ENCODE measurements at regions not wholly inside any gene's neighbourhood (a gene's known extent, or its start where the extent isn't known, plus 50 kb on each side); places are given as distances from the start of the nearest gene placed in this dataset.

DNA sequence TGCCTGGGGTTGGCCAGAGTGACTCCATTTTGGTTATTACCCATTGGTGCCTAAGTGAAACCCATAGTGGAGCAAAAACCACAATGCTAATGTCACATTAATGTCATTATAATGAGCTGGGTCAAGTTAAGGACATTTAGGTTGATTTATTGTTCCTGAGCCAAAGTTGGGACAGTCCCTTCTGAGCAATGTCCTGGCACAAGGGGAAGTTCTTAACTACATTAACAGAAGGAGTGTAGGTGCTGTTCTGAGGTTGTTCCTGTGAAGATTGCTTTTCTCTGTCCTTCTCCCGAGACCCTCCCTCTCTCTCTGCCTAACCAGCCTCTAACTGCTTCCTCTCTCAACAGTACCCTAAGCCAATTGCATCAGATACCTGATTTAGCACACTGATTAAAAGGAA lies 1956.8 kb upstream of the PCDH10 start:
- no peak overlapping the region for H3K4me3 Mint-ChIP-seq
- H3K9me3 Mint-ChIP-seq = peaks cover 3% of the 10 kb centered on the region
- ATAC-seq = no peak
- H3K27ac Mint-ChIP-seq = no peak overlapping the region
- H3K27me3 Mint-ChIP-seq = no peaks in the 10 kb centered on the region
- no peak for DNase-seq
- no peaks in the 10 kb centered on the region for H3K36me3 Mint-ChIP-seq (ENCODE audit: low read depth)
- H3K4me1 Mint-ChIP-seq = no peaks in the 10 kb centered on the region

DNA sequence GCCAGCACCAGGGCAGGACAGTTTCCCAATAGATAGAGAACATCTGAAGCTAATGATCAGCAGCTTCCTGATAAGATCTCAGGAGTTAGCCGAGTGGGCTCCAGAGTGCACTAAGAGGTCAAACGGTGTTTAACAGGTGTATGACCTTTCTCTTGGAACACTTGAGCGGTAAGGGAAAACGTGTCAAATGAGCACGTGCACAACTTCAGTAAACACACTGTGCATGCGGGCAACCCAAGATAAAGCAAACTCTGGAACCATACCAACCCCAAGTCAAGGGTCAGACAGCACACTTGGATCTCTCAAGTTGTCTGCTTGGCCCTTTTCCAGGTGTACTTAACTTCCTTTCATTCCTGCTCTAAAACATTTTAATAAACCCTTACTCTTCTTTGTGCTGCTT lies 1941.5 kb upstream of the PCDH10 start:
- H3K4me1 Mint-ChIP-seq = no peaks in the 10 kb centered on the region
- no peaks in the 10 kb centered on the region for H3K9me3 Mint-ChIP-seq
- H3K27me3 Mint-ChIP-seq = no peaks in the 10 kb centered on the region
- H3K27ac Mint-ChIP-seq = no peak overlapping the region
- no peak for DNase-seq
- no peaks in the 10 kb centered on the region for H3K36me3 Mint-ChIP-seq (ENCODE audit: low read depth)
- no peak for ATAC-seq
- H3K4me3 Mint-ChIP-seq = no peak overlapping the region

DNA sequence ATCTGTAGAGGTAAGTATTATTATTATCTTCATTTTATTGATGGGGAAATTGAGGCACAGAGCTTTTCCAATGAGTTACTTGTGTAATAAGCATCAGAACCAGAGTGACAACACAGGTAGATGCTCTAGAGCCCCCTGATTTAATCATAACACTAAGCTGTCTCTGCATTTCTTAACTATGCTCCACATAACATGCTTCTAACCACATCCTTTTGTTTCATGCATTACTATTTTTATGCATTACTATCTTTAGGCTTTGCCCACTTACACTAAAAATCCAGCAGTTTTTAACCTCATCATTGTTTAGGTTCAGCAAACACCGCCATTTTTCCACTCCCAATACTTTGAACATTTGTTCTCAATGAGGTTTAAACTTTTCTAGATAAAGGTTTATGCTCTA lies 1900.8 kb upstream of the PCDH10 start:
- no peak for ATAC-seq

DNA sequence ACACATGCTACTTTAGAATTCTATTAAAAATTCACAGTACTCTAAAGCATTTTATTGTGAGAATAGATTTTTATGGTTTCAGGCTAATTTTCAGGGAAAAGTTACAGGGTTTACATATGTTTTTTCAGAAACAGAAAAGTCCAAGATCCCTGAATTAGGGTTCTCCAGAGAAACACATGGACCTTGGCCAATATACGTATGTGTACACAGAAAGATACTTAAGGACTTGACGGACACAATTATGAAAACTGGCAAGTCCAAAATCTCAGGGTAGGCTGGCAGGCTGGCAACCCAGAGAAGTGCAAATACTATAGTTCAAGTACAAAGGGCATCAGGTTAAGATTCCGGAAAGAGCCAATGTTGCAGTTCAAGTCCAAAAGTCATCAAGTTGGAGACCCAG lies 1897.8 kb upstream of the PCDH10 start:
- Mint-ChIP-seq H3K36me3 (ENCODE audit: low read depth) (no peaks in the 10 kb centered on the region), H3K27me3 (no peaks in the 10 kb centered on the region), H3K4me1 (no peaks in the 10 kb centered on the region), H3K9me3 (no peaks in the 10 kb centered on the region), H3K27ac (no peak overlapping the region), H3K4me3 (no peak overlapping the region)
- no peak for ATAC-seq
- DNase-seq = no peak

More for the DNA sequence above, 1900.8 kb upstream of the PCDH10 start:
- Mint-ChIP-seq H3K4me1 (no peaks in the 10 kb centered on the region), H3K27ac (no peak overlapping the region), H3K27me3 (no peaks in the 10 kb centered on the region), H3K36me3 (ENCODE audit: low read depth) (no peaks in the 10 kb centered on the region), H3K9me3 (no peaks in the 10 kb centered on the region), H3K4me3 (no peak overlapping the region)
- DNase-seq = no peak

DNA sequence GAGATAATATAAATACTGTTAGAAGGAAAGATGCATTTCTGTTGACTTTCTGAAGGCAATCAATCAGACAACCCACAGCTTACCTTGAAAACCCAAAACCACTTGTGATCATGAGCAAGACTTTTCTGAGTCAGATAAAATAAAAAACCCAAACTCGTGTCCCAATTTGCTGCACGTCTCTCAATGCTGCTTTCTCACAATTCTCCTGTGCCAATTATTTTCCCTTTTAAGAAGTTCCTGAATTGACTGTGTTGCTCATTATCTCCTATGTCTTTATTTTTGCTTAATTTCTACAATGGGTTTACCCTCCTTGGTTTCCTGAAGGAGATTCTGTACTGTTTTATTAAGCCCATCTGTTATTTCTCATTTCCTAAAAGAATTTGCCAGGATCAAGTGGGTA lies 1891.9 kb upstream of the PCDH10 start:
- Mint-ChIP-seq H3K36me3 (ENCODE audit: low read depth) (no peaks in the 10 kb centered on the region), H3K9me3 (peaks cover 5% of the 10 kb centered on the region), H3K27me3 (no peaks in the 10 kb centered on the region), H3K4me1 (no peaks in the 10 kb centered on the region), H3K27ac (no peak overlapping the region), H3K4me3 (no peak overlapping the region)
- ATAC-seq (no peak), DNase-seq (no peak)

DNA sequence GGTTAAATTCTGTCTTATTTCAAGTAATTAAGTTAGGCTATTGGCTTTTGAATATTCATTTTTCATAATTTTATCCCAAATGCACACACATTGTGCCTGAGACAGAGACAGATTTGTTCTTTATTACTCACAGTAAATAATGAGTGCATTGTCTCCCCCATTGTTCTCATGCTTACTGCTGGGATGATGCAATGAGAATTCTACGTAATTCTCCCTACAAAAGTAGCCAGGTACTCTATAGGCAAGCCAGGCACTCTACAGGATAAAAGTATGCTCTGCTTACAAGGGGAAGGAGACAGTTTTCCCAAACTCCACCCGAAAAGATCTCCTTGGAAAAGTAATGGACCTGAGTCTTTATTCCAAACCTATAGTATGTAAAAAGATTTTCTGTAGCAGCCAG lies 1890.7 kb upstream of the PCDH10 start:
- Mint-ChIP-seq H3K27me3 (no peaks in the 10 kb centered on the region), H3K9me3 (peaks cover 5% of the 10 kb centered on the region), H3K4me3 (no peak overlapping the region), H3K36me3 (ENCODE audit: low read depth) (no peaks in the 10 kb centered on the region), H3K4me1 (no peaks in the 10 kb centered on the region), H3K27ac (no peak overlapping the region)
- no peak for DNase-seq
- no peak for ATAC-seq

DNA sequence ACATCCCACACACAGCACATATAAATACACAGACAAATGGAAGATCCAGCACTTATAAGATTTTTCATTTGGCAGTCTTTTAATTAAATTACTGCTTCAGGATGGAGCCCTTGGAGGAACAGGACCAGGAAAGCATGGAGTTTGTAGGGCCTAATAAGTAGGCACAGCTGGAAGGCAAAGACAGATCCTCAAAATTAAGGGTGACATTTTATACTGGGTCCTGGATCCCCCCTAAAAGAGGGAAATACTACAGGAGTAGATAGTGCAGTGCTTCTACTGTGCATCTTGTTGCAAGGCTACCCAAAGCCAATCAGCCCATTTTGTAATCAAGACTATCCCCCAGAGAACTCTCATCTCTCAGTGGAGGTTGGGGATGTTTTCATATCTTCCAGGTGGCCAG lies 1860.7 kb upstream of the PCDH10 start:
- H3K36me3 Mint-ChIP-seq (ENCODE audit: low read depth) = no peaks in the 10 kb centered on the region
- no peak for DNase-seq
- no peak for ATAC-seq
- H3K27me3 Mint-ChIP-seq = no peaks in the 10 kb centered on the region
- H3K27ac Mint-ChIP-seq = no peak overlapping the region
- H3K4me1 Mint-ChIP-seq = no peaks in the 10 kb centered on the region
- H3K4me3 Mint-ChIP-seq = no peak overlapping the region
- H3K9me3 Mint-ChIP-seq = peaks cover 13% of the 10 kb centered on the region

DNA sequence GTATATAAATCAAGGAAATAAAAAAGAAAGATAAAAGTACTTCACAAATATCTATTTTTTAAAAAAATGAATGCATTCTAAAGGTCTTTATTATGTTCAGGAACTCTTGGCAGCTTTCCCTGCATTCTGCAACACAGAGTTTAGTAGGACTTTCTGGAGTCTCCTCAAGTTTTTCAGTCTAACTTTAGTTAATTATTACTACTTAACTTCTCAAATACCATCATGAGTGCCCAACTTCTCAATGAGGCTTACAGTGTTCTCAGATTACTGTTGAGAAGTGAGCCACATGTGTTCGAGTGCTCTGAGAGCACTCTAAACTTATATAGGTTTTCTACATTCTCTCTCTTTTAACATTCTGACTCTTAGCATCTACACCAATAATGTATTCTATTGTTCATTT lies 1852.9 kb upstream of the PCDH10 start:
- ATAC-seq = no peak
- H3K36me3 Mint-ChIP-seq (ENCODE audit: low read depth) = no peaks in the 10 kb centered on the region
- no peak overlapping the region for H3K4me3 Mint-ChIP-seq
- H3K27me3 Mint-ChIP-seq = no peaks in the 10 kb centered on the region
- DNase-seq = no peak
- H3K27ac Mint-ChIP-seq = no peak overlapping the region
- H3K9me3 Mint-ChIP-seq = no peaks in the 10 kb centered on the region
- H3K4me1 Mint-ChIP-seq = no peaks in the 10 kb centered on the region

DNA sequence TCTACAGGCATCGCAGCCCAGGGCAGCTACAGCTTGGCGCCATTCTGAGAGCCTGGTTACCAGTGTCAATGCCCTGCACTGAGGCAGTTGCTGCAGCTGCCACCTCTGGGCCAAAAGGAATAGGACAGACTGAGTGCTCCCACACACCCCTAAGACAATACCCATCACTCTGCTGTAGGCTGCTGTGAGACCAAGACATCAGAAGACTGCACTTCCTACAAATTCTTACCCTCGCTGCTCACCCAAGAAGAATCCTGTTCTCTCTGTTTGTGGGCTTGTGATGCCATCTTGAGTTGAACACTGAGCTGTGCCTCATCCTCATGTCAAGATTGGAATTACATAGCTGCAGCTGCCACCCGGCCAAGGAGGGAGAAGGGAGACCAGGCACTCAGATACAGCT lies 1847.0 kb upstream of the PCDH10 start:
- Mint-ChIP-seq H3K4me3 (no peak overlapping the region), H3K27ac (no peak overlapping the region), H3K27me3 (no peaks in the 10 kb centered on the region), H3K9me3 (peaks cover 5% of the 10 kb centered on the region), H3K36me3 (ENCODE audit: low read depth) (no peaks in the 10 kb centered on the region), H3K4me1 (no peaks in the 10 kb centered on the region)
- DNase-seq (no peak), ATAC-seq (no peak)

DNA sequence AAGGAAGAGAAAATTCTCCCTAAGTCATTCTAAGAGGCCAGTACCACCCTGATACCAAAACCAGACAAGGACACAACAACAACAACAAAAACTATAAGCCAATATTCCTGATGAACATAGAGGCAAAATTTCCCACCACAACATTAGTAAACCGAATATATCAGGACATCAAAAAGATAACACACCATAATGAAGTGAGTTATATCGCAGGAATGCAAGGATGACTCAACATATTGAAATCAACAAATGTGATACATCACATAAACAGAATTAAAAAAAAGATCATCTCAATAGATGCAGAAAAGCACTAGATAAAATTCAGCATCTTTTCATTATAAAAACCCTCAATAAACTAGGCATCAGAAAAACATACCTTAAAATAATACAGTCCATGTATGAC lies 1844.4 kb upstream of the PCDH10 start:
- H3K27ac Mint-ChIP-seq = no peak overlapping the region
- H3K36me3 Mint-ChIP-seq (ENCODE audit: low read depth) = no peaks in the 10 kb centered on the region
- H3K27me3 Mint-ChIP-seq = no peaks in the 10 kb centered on the region
- ATAC-seq (no peak), DNase-seq (no peak)
- H3K9me3 Mint-ChIP-seq = peaks cover 5% of the 10 kb centered on the region
- H3K4me1 Mint-ChIP-seq = no peaks in the 10 kb centered on the region
- no peak overlapping the region for H3K4me3 Mint-ChIP-seq

DNA sequence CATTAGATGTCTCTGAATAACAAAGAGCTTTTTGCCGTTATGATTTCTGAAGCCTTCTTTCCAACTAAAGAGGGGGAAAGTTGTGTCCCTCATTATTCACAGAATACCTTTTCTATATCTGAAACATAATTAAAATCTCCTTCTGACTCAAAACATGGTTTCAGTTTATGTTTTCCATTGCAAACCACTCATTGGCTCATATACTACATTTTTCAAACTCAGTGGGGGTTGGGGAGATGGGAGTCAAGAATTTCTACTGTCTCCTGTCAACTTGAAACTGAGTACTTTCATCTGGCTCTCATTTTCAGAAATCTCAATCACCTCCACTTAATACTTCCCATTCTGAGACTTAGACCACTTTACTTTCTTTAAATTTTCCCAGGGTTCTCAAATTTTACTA lies 1839.5 kb upstream of the PCDH10 start:
- H3K36me3 Mint-ChIP-seq (ENCODE audit: low read depth) = no peaks in the 10 kb centered on the region
- H3K4me3 Mint-ChIP-seq = no peak overlapping the region
- no peaks in the 10 kb centered on the region for H3K4me1 Mint-ChIP-seq
- no peaks in the 10 kb centered on the region for H3K9me3 Mint-ChIP-seq
- no peak overlapping the region for H3K27ac Mint-ChIP-seq
- no peak for ATAC-seq
- H3K27me3 Mint-ChIP-seq = no peaks in the 10 kb centered on the region
- DNase-seq = no peak

DNA sequence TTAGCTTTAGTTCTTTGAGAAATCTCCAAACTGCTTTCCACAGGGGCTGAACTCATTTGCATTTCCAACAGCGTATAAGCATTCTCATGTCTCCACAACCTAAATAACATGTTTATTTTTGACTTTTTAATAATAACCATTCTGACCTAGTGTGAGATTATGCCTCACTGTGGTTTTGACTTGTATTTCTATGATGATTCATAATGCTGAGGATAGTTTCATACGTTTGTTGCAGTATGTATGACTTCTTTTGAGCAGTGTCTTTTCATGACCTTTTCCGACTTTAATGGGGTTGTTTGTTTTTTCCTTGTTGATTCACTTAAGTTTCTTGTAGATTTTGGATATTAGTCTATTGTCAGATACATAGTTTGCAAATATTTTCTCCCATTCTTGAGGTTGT lies 1833.0 kb upstream of the PCDH10 start:
- no peaks in the 10 kb centered on the region for H3K4me1 Mint-ChIP-seq
- no peak overlapping the region for H3K4me3 Mint-ChIP-seq
- H3K9me3 Mint-ChIP-seq = peaks cover 5% of the 10 kb centered on the region
- no peaks in the 10 kb centered on the region for H3K27me3 Mint-ChIP-seq
- ATAC-seq (no peak), DNase-seq (no peak)
- no peaks in the 10 kb centered on the region for H3K36me3 Mint-ChIP-seq (ENCODE audit: low read depth)
- H3K27ac Mint-ChIP-seq = no peak overlapping the region

DNA sequence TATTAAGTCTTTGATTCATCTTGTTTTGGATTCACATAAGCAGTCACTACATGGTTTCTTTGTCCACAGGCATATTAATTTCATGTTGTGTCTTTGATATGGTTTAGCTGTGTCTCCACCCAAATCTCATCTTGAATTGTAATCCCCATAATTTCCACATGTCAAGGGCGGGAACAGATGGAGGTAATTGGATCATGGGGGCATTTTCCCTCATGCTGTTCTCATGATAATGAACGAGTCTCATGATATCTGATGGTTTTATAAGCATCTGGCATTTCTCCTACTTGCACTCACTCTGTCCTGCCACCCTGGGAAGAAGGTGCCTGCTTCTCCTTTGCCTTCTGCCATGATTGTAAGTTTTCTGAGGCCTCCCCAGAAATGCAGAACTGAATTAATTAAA lies 1811.2 kb upstream of the PCDH10 start:
- Mint-ChIP-seq H3K9me3 (peaks cover 2% of the 10 kb centered on the region), H3K27me3 (no peaks in the 10 kb centered on the region)

DNA sequence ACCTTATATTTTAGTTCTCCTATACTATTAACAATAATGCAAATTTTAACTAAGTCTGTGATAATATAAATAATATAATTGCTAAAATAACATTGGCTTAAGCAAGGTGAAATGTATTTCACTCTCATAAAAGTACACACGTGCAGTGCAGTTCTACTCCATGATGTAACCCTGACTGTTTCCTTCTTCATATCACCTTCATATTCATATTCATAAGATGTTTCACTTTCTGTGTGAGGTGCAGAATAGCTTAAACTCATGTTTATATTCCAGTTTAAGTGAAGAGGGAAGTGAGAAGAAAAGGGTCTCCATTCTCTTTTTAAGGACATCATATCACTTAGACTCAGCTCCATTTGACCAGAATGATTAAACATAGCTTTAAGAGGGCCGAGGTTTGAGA lies 1810.0 kb upstream of the PCDH10 start:
- ATAC-seq = no peak
- no peaks in the 10 kb centered on the region for H3K9me3 Mint-ChIP-seq
- no peak for DNase-seq
- H3K4me1 Mint-ChIP-seq = no peaks in the 10 kb centered on the region
- H3K4me3 Mint-ChIP-seq = no peak overlapping the region
- H3K27ac Mint-ChIP-seq = no peak overlapping the region
- H3K27me3 Mint-ChIP-seq = no peaks in the 10 kb centered on the region
- no peaks in the 10 kb centered on the region for H3K36me3 Mint-ChIP-seq (ENCODE audit: low read depth)

More for the DNA sequence above, 1811.2 kb upstream of the PCDH10 start:
- DNase-seq (no peak), ATAC-seq (no peak)
- Mint-ChIP-seq H3K36me3 (ENCODE audit: low read depth) (no peaks in the 10 kb centered on the region), H3K27ac (no peak overlapping the region), H3K4me3 (no peak overlapping the region), H3K4me1 (no peaks in the 10 kb centered on the region)

DNA sequence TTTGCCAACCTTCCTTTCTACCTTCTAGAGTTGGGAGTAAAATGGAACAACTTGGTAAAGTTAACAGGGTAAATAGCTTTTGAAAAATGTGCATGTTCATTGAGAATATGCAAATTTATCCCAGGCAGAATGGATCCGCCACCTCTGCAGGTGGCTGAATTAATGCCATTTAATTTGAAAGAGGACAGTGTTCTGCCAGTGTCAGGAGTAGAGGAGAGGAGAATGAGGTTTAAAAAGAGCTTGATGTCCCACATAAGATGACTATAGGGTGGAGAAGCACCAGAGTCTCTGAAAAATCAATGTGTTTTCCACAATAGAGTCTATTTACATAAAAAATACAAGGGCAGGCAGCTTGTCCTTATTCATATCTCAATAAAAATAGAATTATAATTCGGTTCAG lies 1804.3 kb upstream of the PCDH10 start:
- H3K4me1 Mint-ChIP-seq = no peaks in the 10 kb centered on the region
- no peak overlapping the region for H3K4me3 Mint-ChIP-seq
- DNase-seq (no peak), ATAC-seq (no peak)
- no peaks in the 10 kb centered on the region for H3K36me3 Mint-ChIP-seq (ENCODE audit: low read depth)
- peaks cover 4% of the 10 kb centered on the region for H3K9me3 Mint-ChIP-seq
- H3K27ac Mint-ChIP-seq = no peak overlapping the region
- H3K27me3 Mint-ChIP-seq = no peaks in the 10 kb centered on the region

DNA sequence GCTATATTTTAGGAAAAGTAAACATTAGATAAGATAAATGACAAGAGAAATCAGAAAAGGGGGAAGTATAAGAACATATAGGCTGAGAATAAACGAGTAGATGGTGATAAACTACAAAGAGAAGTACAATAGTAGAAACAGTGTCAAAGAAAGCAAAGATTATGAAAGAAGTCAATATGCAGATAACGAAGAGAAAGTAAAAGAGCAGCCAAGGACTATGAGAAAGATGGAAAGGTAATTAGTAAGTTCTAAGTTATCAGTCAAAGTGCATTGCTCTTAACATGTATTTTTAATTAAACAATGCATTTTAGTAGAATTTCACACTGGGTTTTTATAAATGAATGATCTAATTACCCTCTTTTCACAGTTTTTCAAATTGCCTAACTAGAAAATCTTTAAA lies 1801.3 kb upstream of the PCDH10 start:
- H3K27ac Mint-ChIP-seq = no peak overlapping the region
- no peak for DNase-seq

More for the DNA sequence above, 1801.3 kb upstream of the PCDH10 start:
- Mint-ChIP-seq H3K27me3 (no peaks in the 10 kb centered on the region), H3K4me1 (no peaks in the 10 kb centered on the region), H3K36me3 (ENCODE audit: low read depth) (no peaks in the 10 kb centered on the region), H3K9me3 (peaks cover 12% of the 10 kb centered on the region), H3K4me3 (no peak overlapping the region)
- ATAC-seq = no peak

Measured in activated naive CD8-positive, alpha-beta T cell treated with anti-CD3 and anti-CD28 coated beads, Interleukin-2, amount 50 U/mL, for 24 hours (primary cell).